ENCODE measurements at regions not wholly inside any gene's neighbourhood (a gene's known extent, or its start where the extent isn't known, plus 50 kb on each side); places are given as distances from the start of the nearest gene placed in this dataset.
"Not testable (repeated sequence)": the region's sequence is repeated elsewhere in the genome, so short reads cannot be mapped to it uniquely, and the experiment has no call there.

DNA sequence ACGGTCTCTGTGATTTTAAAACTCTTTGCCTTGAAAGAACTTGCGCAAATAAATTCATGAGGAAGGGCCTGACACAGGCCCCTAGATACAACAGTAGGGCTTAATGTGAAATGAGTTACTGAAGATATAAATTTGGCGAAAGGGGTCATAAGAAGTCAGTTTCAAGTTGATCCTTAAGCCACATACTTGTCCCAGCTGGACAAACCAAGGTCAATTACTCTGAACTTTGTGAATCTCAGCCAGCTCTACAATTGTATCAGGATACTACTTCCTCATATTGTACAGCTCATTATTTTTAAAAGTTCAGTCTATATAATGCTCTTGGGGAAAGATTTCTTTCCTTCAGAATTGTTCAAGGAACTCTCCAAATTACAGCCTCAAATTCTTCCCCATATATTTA lies 432.8 kb downstream of the METTL4 start:
- ATAC-seq (no peak), DNase-seq (ENCODE audit: low spot score) (no peak)

DNA sequence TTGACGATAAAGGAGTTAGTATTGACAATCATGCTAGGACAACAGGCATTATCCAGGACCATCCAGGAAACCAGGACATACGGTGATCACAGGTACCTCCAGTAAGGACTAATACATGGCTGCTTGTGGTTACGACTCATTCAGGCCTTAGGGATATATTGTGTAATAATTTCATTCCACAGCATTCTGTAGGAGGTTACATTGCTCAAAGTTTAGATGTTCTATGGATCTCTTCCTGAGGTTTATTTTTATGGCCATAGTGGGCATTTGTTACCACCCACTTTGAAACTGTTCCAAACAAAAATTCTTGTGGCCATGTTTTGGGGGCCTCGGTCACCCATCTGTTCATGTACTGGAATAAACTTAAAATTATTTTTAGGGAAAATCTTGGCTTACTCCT lies 431.6 kb downstream of the METTL4 start:
- no peak for ATAC-seq
- DNase-seq (ENCODE audit: low spot score) = no peak

- ATAC-seq (no peak), DNase-seq (ENCODE audit: low spot score) (no peak)
These were observed 427.7 kb downstream of the METTL4 start for GRCh38 chr18:2143636-2144035.

- DNase-seq (ENCODE audit: low spot score) = no peak
- no peak for ATAC-seq
These were observed 426.5 kb downstream of the METTL4 start for GRCh38 chr18:2144811-2145210.

- ATAC-seq = no peak
- no peak for DNase-seq (ENCODE audit: low spot score)
These were observed 425.2 kb downstream of the METTL4 start for GRCh38 chr18:2146092-2146491.

DNA sequence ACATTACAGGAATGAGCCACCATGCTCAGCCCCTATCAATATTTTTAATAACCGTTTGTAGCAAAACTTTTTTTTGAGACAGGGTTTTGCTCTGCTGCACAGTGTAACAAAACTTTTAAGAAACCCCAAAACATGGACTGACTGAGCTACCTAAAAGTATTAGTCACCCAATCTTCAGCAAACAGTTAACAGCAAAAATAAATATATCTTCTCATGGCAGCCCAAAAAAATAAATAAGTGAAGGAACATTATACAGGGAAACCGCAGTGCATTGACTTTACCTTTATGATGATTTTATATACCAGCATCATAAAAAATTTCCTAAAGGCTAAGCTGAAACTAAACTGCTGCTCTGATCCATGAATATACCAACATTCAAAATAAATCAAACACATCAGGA lies 424.6 kb downstream of the METTL4 start:
- DNase-seq (ENCODE audit: low spot score) (no peak), ATAC-seq (no peak)

- DNase-seq (ENCODE audit: low spot score) = no peak
- no peak for ATAC-seq
These were observed 423.7 kb downstream of the METTL4 start for GRCh38 chr18:2147476-2148230.

GRCh38 chr18:2148823-2149222 lies 422.5 kb downstream of the METTL4 start:
- DNase-seq (ENCODE audit: low spot score) (no peak), ATAC-seq (no peak)

GRCh38 chr18:2150566-2150965 lies 420.7 kb downstream of the METTL4 start:
- DNase-seq (ENCODE audit: low spot score) = no peak
- ATAC-seq = no peak

- DNase-seq (ENCODE audit: low spot score) (no peak), ATAC-seq (no peak)
These were observed 417.0 kb downstream of the METTL4 start for GRCh38 chr18:2154278-2154677.

- DNase-seq (ENCODE audit: low spot score) (no peak), ATAC-seq (no peak)
These were observed 406.4 kb downstream of the METTL4 start for GRCh38 chr18:2164644-2165550.

DNA sequence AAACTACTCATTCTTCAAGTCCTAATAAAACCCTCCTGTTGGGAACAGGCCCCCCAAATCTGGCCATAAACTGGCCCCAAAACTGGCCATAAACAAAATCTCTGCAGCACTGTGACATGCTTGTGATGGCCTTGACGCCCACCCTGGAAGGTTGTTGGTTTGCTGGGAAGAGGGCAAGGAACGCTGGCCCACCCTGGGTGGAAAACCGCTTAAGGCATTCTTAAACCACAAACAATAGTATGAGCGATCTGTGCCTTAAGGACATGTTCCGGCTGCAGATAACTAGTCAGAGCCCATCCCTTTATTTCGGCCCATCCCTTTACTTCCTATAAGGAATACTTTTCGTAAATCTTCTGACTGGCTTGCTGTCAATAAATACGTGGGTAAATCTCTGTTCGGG lies 404.4 kb downstream of the METTL4 start:
- DNase-seq (ENCODE audit: low spot score); ATAC-seq: not testable (repeated sequence)

DNA sequence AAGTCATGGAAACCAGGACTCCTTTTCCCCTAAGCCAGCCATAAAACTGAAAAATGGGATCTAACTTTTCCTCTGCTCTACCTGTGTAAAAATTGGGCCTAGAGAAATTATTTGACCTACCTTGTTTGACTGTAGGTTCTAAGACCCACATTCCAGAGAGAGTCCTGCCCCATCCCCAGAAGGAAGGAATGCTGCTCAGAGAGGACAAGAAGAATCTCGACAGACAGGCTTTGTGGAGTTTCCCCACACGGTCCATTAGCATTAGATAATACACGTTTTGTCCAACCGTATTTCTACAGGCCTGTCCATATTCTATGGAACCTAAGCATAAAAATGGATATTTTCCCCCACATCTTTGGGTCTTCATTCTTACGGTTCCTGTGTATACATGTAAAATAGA lies 403.3 kb downstream of the METTL4 start:
- ATAC-seq (no peak), DNase-seq (ENCODE audit: low spot score) (no peak)

DNA sequence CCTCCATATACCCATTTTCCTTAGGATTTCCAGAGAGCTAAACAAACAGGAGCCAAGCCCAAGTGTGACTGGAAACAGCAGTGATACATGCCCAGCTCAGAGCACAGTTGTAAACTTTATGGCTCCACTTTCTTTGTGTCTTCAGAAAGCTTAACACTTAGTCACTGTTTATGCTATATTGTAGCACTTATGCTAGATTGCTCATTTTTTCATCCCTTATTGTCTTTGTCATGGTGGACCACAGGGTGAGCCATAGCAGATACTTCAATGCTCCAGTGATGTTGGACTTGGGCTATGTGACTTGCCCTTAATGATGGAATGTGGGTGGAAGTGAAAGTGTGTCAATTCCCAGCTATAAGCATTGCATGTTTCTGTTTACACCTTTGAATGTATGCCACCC lies 401.6 kb downstream of the METTL4 start:
- ATAC-seq (no peak), DNase-seq (ENCODE audit: low spot score) (no peak)

DNA sequence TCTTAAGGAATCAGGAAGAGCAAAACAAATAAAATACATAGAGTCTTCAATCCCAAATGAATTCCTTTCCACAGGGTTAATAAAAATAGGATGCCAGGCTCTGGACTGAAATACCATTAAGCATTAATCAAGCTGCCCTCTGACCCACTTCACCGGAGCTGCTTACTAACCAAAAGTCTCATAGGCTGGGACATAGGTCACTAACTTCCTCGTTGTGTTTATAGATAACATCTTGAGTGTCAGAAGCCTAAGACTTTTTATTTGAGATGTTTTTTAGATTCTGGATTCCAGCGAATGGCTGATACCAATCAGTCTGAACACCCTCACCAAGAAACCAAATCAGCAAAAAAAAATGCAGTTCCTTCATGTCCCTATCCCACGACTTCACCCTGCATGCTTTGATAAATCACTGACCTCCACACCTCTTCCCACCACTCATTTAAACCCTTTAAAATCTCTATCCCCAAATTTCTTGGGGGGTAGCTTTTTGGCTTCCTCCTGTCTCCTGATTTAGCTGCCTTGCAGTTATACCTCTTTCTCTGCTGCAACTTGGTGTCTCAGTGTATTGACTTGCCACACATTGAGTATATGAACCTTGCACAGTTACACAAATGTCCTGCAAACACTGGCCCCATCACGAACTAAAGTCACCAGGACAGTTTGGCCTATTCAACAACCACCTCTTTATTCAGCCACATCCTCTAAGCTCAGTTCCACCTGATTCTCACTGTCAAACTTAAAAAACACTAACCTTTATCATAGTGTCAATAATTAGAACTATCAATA lies 399.3 kb downstream of the METTL4 start:
- DNase-seq (ENCODE audit: low spot score) = no peak
- peak; percentile 93 for ATAC-seq

DNA sequence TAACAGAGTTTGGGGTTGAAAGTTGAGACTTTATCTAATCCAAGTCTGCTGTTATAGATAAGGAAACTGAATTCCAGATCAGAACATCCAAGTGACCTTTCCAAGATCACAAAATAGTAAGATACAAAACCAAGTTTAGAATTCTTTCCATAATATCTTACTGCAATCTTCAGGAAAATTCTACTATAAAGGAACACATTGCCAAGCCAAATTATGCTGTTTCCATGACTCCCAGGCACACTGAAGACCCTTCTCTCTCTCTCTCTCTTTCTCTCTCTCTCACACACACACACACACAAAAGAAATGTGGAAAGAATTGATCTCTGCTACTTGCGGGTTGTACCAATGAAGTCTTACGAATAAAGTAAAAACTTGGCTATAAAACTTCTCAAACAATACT lies 398.4 kb downstream of the METTL4 start:
- DNase-seq (ENCODE audit: low spot score) (no peak), ATAC-seq (no peak)

DNA sequence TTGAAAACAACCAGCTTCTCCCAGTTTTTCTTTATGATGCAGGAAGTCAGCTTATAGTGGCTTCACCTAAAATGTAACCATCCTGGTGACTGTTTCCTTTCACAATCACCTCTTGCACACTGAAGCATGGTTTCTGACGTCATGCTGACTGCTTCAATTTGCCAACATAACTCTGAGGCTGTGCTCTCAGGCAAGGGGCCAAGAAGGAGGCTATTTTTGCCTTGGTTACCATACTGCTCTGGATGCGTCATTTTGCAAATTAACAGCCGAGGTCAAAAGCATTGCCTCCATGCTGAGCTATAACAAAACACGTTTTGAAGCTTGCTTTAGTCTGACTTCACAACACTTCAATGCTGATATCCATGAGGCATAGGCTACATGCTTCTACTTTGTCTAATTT lies 397.8 kb downstream of the METTL4 start:
- DNase-seq (ENCODE audit: low spot score) = no peak
- no peak for ATAC-seq

GRCh38 chr18:2178036-2178435 lies 393.3 kb downstream of the METTL4 start:
- no peak for DNase-seq (ENCODE audit: low spot score)
- ATAC-seq = no peak

GRCh38 chr18:2179498-2180183 lies 391.7 kb downstream of the METTL4 start:
- DNase-seq (ENCODE audit: low spot score) (no peak), ATAC-seq (no peak)

- no peak for ATAC-seq
- DNase-seq (ENCODE audit: low spot score) = no peak
These were observed 390.7 kb downstream of the METTL4 start for GRCh38 chr18:2180586-2180985.

DNA sequence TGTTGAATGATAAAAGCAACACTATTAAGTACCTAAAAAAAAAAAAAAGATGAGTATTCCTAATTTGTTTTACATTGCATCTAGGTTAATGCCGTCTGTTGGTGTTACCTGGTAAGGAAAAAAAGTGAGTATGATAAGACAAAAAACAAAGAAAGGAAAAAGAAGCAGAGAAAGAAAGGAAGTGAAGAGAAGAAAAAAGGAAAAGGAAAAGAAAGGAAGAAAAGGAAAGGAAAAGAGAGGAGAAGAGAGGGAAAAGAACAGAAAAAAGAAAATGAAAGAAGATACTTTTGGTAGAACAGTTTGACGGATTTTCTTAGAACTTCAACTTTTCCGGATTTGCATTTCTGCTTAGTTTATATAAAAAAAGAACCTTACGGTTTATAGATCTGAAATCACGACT lies 387.9 kb downstream of the METTL4 start:
- ATAC-seq = no peak
- DNase-seq (ENCODE audit: low spot score) = no peak

Measured in left lobe of liver (tissue), 2 donors.